WERI-Rb-1 (cell line): ENCODE measurements at regions not wholly inside any gene's neighbourhood (a gene's known extent, or its start where the extent isn't known, plus 50 kb on each side); places are given as distances from the start of the nearest gene placed in this dataset.

Source experiments
- DNase-seq: peaks from one replicate; pipeline ENCODE4 v3.0.0-alpha.2; 2020
- H3K27ac ChIP-seq: fragments of 250-450 bp; sonication (Bioruptor Pico); 2 replicates; pipeline ENCODE4 v1.5.1; 2020; ENCODE audit warnings: mild to moderate bottlenecking, moderate library complexity
- H3K27me3 ChIP-seq: fragments of 250-450 bp; sonication (Bioruptor Pico); 2 replicates; pipeline ENCODE4 v1.5.1; 2021; ENCODE audit warnings: mild to moderate bottlenecking, low read depth, moderate library complexity; ENCODE audit not compliant: insufficient read depth, severe bottlenecking
- H3K36me3 ChIP-seq: fragments of 250-450 bp; sonication (Bioruptor Pico); 2 replicates; pipeline ENCODE4 v1.5.1; 2020; ENCODE audit warnings: mild to moderate bottlenecking, moderate library complexity
- H3K4me3 ChIP-seq: 2 replicates; pipeline ENCODE4 v1.5.1; 2011; ENCODE audit warnings: low read depth, mild to moderate bottlenecking, control low read depth, low read length
- H3K9me3 ChIP-seq: fragments of 250-450 bp; sonication (Bioruptor Pico); 2 replicates; pipeline ENCODE4 v1.5.1; 2021; ENCODE audit warnings: mild to moderate bottlenecking, moderate library complexity; ENCODE audit not compliant: severe bottlenecking
- CTCF ChIP-seq: IDR thresholded peaks from 2 replicates; pipeline ENCODE4 v1.5.1; 2011; ENCODE audit warnings: low read depth, mild to moderate bottlenecking, control low read depth, inconsistent platforms, low read length

- DNase-seq, result no peak
- H3K4me3 ChIP-seq, result no peak overlapping the region
- H3K9me3 ChIP-seq, result peaks cover 4% of the 10 kb centered on the region
- TF ChIP-seq CTCF, result no peak
- H3K27me3 ChIP-seq, result peaks cover 13% of the 10 kb centered on the region
- H3K36me3 ChIP-seq, result no peaks in the 10 kb centered on the region
- no peak overlapping the region for H3K27ac ChIP-seq
Measured at GRCh38 chr11:134749040-134749839, 337.2 kb upstream of the B3GAT1 start.

GRCh38 chr11:134746609-134747008, 334.6 kb upstream of the B3GAT1 start:
- TF ChIP-seq CTCF, result no peak
- Histone ChIP-seq H3K4me3 (no peak overlapping the region), H3K36me3 (no peaks in the 10 kb centered on the region), H3K27ac (no peak overlapping the region), H3K27me3 (peaks cover 8% of the 10 kb centered on the region), H3K9me3 (peaks cover 4% of the 10 kb centered on the region)
- DNase-seq, result no peak

GRCh38 chr11:134745456-134745855, 333.4 kb upstream of the B3GAT1 start:
- Histone ChIP-seq H3K4me3 (no peak overlapping the region), H3K36me3 (no peaks in the 10 kb centered on the region), H3K27ac (no peak overlapping the region), H3K9me3 (peaks cover 4% of the 10 kb centered on the region), H3K27me3 (peaks cover 5% of the 10 kb centered on the region)
- no peak for DNase-seq
- no peak for TF ChIP-seq CTCF

- Histone ChIP-seq H3K9me3 (peaks cover 4% of the 10 kb centered on the region), H3K27me3 (peaks cover 5% of the 10 kb centered on the region), H3K27ac (no peak overlapping the region), H3K4me3 (no peak overlapping the region), H3K36me3 (no peaks in the 10 kb centered on the region)
- TF ChIP-seq CTCF, result no peak
- no peak for DNase-seq
Measured at GRCh38 chr11:134743820-134744195, 331.8 kb upstream of the B3GAT1 start.

GRCh38 chr11:134742956-134743819, 331.1 kb upstream of the B3GAT1 start:
- Histone ChIP-seq H3K4me3 (no peak overlapping the region), H3K9me3 (peaks cover 4% of the 10 kb centered on the region), H3K27ac (no peak overlapping the region), H3K36me3 (no peaks in the 10 kb centered on the region), H3K27me3 (peaks cover 6% of the 10 kb centered on the region)
- no peak for DNase-seq
- TF ChIP-seq CTCF, result no peak
